Inflammatory macrophage treated with lipopolysaccharide for 4 hours (primary cell): ENCODE measurements at regions not wholly inside any gene's neighbourhood (a gene's known extent, or its start where the extent isn't known, plus 50 kb on each side); places are given as distances from the start of the nearest gene placed in this dataset.

Source experiments
- DNase-seq: peaks from one replicate; pipeline ENCODE4 v3.0.0-alpha.2; 2020

- DNase-seq = no peak
Observed at GRCh38 chr14:22088614-22089342, 415.2 kb upstream of the OR4E1 start.

DNA sequence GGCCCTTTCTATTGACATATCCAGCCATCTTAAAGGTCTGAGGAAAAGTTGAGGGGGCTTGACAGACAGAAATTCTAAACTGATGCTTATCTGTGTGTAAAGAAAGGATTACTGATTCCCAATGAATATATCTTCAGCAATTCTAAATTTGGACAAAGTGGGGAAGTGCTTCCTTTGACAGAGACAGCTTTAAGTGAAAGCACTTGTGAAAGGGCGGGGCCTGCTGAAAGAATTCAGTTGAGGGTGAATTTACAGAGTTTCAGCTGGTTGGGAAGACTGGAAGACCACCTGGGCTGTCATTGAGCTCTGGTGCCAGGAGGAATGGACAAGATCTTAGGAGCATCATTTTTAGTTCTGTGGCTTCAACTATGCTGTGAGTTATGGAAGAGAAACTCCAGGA, 412.5 kb upstream of the OR4E1 start:
- DNase-seq = no peak

DNA sequence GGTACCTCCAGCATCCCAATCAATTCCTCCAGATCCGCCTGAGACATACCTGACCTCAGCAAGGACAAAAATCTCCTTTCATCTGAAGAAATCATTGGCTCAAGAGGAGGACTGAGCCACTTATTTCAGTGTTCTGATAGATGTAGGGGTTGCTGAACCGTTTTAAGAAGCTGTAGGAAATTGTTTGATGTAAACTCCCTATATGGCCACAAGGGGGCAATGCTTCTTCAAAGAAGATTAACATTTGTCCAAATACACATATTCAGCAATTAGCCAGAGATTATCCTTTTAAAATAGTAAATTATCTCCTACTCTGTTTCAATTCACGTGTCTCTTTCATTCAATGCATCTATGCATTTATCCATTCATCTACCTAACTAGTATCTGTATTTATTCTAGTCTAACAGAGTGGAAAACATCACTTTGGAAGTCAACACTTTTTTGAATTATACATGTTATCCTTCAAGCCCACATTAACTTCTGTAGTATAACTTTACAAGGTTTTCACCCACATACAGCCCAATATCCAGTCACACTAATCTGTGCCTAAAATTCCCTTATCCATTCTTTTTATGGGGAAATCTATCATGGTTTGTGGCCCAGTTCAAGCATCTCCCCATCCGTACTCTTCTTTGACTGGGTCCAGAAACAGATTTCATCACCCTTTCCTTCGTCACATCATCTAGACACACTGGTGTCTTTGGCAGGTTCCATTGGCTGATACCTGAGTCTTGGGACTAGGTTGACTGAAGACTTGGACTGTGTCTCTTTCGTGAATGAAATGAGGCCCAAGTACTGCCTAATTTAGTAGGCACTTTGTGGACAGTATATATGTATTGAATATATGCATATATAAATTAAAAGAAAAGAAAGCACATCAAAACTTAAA, 411.0 kb upstream of the OR4E1 start:
- peak; percentile 57 for DNase-seq

- no peak for DNase-seq
Observed at GRCh38 chr14:22081337-22081736, 407.7 kb upstream of the OR4E1 start.

DNA sequence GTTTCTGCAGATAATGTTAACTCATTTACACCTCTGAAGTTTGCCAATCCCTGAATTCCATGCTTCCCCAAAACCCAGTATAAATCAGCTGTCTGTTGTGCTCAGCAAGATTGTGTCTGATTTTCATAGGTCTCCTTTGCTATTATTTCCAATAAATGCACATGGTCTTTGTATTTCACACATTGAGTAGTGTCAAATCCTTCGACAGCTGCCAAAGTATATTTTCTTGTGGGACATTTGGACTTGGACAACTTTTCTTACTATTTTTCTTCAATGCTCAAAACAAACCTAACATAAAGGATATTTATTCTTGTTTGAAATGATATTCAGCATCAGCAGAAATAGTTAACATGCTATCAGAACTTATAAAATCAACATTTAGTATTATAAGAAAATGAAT, 406.1 kb upstream of the OR4E1 start:
- no peak for DNase-seq

- peak; percentile 36 for DNase-seq
Observed at GRCh38 chr14:22073801-22074200, 400.2 kb upstream of the OR4E1 start.

GRCh38 chr14:22071006-22071405, 397.4 kb upstream of the OR4E1 start:
- no peak for DNase-seq

DNA sequence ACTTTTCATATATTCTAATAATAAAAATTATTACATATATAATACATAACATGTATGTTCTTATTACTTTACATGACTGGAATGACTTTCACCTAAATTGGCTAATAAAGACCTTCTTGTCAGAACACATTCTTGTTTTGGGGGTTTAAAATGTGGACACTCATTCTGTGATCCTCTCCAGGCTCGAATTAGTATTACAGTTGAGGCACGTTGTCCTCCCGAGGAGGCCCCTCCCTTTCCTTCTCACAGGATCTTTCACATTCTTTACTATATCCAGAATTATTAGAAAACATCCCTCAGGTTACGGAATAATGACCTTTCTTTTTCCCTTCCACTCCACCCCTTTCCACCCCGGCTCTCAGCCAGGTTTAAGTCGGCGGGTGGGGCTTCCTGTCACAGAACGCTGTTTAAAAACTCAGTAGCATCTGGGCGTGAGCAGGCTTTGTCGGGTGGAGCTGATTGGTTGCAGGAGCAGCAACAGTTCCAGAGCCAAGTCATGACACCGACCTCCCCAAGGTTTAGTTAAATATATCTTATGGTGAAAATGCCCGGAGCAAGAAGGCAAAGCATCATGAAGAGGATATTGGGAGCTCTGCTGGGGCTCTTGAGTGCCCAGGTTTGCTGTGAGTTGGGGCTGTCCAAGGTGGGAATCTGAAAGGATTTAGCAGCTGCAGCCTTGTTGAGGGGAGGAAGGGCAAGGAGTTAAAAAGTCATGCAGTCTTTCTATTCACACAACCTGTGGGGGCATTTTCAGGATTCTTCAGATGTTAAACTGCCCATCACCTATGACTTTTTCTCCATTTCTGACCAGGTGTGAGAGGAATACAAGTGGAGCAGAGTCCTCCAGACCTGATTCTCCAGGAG, 396.7 kb upstream of the OR4E1 start:
- no peak for DNase-seq

- no peak for DNase-seq
Observed at GRCh38 chr14:22065347-22065746, 391.7 kb upstream of the OR4E1 start.

DNA sequence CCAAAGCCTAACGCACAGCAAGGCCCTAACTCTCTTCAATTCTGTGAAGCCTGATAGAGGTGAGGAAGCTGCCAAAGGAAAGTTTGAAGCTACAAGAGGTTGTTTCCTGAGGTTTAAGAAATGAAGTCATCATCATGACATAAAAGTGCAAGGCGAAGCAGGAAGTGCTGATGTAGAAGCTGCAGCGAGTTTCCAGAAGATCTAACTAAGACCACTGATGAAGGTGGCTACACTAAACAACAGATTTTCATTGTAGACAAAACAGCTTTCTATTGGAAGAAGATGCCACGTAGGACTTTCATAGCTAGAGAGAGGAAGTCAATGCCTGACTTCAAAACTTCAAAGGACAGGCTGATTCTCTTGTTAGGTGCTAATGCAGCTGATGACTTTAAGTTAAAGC, 385.6 kb upstream of the OR4E1 start:
- DNase-seq = no peak

GRCh38 chr14:22052795-22053194, 379.2 kb upstream of the OR4E1 start:
- DNase-seq = no peak

DNA sequence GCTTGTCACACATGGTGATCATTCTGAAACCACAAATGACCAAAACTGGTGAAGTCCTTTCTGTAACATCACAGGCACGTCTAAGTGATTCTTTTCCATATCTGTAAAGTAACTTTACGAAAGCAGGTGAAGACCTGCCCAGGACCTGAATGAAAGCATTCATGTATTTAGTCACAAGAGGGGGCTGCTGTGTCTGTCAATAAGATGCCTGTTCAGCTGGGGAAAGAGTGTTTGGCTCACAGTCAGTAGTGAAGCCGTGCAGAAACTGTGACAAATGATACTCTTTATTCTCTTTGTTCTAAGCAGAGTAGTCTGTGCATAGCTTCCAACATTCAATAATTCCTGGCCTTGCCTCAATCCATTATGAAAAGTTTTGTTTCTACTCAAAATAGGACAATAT, 373.5 kb upstream of the OR4E1 start:
- DNase-seq = no peak

DNA sequence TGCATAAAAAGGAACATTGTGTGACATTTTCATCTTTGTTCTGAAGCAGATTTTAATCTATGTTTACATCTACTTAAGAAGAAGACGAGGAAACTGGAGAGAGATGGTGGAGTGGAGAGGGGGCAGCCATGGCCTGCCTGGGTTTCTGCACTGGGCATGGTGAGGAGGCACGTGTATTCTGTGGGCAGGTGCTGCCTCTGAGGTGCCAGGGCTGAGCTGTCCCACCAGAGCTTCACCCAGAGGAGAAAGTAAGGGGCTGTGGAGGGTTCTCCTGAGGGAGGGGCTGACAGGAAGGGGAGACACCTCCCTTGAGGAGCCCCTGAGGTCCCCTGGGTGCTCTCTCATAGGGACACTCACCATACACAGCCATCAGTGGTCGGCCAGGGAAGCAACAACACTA, 372.4 kb upstream of the OR4E1 start:
- no peak for DNase-seq

- no peak for DNase-seq
Observed at GRCh38 chr14:22044193-22044592, 370.6 kb upstream of the OR4E1 start.

- no peak for DNase-seq
Observed at GRCh38 chr14:22040781-22041125, 367.1 kb upstream of the OR4E1 start.

DNA sequence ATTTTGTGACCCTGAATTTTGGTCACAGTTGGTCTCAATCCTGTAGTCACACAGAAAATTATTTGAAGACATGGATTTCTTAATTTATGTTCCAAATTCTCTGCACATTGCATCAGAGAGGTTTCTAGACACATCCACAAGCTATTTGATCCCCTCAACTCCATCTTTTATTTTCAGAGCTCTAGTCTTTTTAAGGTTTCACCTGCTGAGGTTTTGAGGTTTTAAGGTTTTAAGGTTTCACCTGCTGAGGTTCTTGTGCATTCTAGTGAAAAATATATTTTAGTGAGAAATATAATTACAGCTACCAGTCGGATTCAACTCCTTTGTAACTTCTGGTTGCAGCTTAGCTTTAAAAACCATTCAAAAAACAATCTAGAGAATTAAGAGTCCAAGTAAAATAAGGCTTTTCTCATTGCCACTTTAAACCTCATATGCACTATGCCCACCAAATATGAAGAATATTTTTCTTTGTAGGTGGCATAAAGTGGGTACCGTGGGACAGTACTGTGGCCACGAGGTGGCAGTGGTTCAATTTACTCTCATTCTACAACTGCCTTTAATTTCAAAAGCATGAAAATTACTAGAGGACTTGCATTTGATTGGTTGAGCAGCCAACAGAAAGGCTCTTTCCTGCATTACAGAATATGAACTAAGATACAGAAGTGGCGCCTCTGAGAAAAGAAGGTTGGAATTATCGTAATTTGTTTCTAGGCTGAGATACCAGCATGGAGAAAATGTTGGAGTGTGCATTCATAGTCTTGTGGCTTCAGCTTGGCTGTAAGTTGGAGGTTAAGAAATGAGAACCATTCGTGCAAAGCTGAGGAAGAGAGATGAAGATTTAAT, 366.5 kb upstream of the OR4E1 start:
- DNase-seq = peak; percentile 5

DNA sequence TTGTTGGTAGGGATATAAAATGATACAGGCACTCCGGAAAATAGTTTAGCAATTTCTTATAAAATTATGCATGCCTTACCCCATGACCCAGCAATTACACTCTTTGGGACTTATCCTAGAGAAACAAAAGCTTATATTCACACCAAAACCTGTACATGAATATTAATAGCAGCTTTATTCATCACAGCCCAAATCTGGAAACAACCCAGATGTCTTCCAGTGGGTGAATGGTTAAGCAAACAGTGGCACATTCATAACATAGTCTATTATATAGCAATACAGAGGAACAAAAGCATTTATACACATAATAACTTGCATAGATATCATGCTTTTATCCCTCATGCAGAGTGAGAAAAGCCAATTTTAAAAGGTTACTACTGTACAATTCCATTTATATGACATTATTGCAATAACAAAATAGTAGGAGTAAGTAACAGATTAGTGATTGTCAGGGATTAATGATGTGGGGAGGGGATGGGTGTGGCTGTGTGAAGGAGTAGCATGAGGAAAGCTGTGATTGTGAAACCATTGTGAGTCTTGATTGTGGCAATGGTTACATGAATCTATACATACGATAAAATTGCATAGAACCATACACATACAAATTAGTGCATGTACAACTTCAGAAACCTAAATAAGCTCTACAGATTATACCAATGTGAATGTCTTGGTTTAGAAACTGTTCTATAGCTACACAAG, 363.1 kb upstream of the OR4E1 start:
- DNase-seq = no peak

DNA sequence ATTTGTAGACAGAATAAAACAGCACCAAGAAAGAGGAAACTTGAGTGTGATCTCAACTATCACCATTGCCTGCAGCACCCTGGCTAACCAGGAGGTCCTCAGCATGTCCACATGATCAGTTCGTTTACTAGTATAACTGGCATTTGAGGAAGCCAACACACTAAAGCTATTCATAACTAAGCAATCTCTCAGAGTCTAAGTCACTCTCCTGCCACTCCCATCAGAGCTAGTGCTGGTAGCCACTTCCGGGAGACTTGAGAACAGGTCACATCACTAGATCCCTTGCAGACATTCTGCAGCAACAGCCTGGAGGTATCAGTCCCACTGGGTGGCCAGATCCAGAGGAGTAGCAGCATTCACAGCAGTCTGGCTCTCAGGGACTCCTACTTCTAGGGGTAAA, 352.9 kb upstream of the OR4E1 start:
- DNase-seq = no peak

DNA sequence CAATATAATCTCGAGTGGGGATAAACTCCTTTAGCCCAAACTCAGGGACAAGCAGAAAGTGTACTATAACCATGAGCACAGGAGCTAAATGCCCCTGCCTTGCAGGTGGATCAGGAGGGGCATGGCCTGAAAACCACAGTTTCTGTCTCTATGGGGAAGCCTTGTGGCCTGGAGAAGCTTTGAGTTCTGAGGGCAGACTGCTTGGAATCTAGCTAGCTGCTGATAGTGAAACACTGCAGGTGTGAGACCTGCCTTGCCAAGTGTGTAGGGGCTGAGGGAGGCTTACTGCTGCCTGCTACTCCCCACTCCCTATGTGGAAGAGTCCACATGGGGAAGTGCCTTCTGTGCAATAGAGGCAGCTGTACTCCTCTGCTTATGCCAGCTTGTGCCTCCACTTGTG, 352.3 kb upstream of the OR4E1 start:
- DNase-seq = no peak

DNA sequence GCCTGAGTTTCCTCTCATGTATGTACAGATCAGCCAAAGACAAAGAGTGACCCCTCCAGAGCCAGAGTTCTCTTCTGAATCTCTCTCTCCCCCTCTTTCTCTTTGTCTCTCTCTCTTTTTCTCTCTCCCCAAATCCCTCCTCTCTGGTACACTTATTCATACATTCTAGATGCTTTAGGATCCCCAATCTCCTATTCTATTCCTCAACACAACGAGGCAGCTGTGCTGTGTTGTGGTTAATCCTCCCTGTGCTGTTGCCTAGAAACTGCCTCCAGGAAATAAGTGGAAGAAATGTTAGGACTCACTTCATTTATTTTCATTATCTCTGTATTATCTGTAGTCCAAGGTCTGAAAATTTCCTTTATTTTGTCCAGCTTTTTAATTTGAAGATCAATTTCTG, 350.5 kb upstream of the OR4E1 start:
- no peak for DNase-seq

- DNase-seq = no peak
Observed at GRCh38 chr14:22018890-22019289, 345.3 kb upstream of the OR4E1 start.

DNA sequence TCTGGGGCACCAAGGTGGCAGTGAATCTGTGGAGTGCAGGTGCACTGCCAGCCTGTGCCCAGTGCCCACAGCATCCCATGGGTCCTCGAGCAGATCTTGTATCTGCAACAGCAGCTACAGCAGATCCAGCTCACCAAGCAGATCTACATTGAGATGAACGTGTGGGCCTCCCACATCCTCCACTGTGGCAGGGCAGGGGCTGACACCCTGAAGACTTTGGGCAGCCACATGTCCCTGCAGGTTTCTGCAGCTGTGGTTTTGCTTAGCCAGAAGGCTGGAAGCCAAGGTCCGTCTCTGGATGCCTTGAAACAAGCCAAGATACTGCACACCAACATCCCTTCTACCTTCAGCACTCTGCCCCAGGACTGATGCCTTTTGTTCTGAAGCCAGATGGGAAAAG, 338.8 kb upstream of the OR4E1 start:
- no peak for DNase-seq
